Panc1 (cell line): ENCODE measurements at regions not wholly inside any gene's neighbourhood (a gene's known extent, or its start where the extent isn't known, plus 50 kb on each side); places are given as distances from the start of the nearest gene placed in this dataset.

ENCODE experiments used
- ATAC-seq: fragments of 200-7000 bp; cut with Tn5 transposase; 2 replicates; pipeline ENCODE4 v1.9.1; 2020; ENCODE audit warnings: mild to moderate bottlenecking, moderate library complexity
- BruUV-seq: library from RNA; stranded (reverse); fragments of 400-500 nt; replicated peaks from 2 replicates; lab custom pipeline; 2021; lab: Mats Ljungman, UMichigan
- CTCF ChIA-PET: fragments of 300-600 bp; sonication (Branson Sonifier 250); formaldehyde crosslinking; loops from one replicate; lab custom pipeline; 2022; ENCODE audit warnings: antibody characterized with exemption; lab: Charles Lee
- POLR2A ChIA-PET: fragments of 300-600 bp; sonication (Branson Sonifier 250); formaldehyde crosslinking; loops from one replicate; lab custom pipeline; 2022; ENCODE audit warnings: antibody characterized with exemption; lab: Charles Lee
- DNase-seq: peaks from one replicate; pipeline ENCODE4 v3.0.0-alpha.2; 2010; ENCODE audit warnings: low read depth, low spot score
- H3K27ac ChIP-seq: 2 replicates; pipeline ENCODE4 v1.5.1; 2011; ENCODE audit warnings: mild to moderate bottlenecking, low read length, inconsistent platforms
- H3K27me3 ChIP-seq: fragments of 200-500 bp; sonication (Bioruptor generic); 2 replicates; pipeline ENCODE4 v1.6.0; 2014; ENCODE audit warnings: low read length, inconsistent platforms; ENCODE audit not compliant: control insufficient read depth, insufficient read depth
- H3K36me3 ChIP-seq: fragments of 200-500 bp; sonication (Bioruptor generic); 2 replicates; pipeline ENCODE4 v1.5.1; 2014; ENCODE audit warnings: inconsistent platforms, mild to moderate bottlenecking, low read length, moderate library complexity; ENCODE audit not compliant: control insufficient read depth, insufficient read depth
- H3K4me1 ChIP-seq: 2 replicates; pipeline ENCODE4 v1.5.1; 2011; ENCODE audit warnings: inconsistent platforms, mild to moderate bottlenecking, low read length, moderate library complexity; ENCODE audit not compliant: control insufficient read depth, insufficient read depth
- H3K4me3 ChIP-seq, 2 experiments: 2 replicates each; pipeline ENCODE4 v1.5.1; 2011 to 2012; ENCODE audit warnings: low read depth in 2 of 2, low read length in 2 of 2, mild to moderate bottlenecking in 2 of 2, inconsistent platforms in 1 of 2, moderate library complexity in 1 of 2
- H3K9me3 ChIP-seq: fragments of 200-500 bp; sonication (Bioruptor generic); 2 replicates; pipeline ENCODE4 v1.5.1; 2014; ENCODE audit warnings: low read depth, mild to moderate bottlenecking, inconsistent platforms, low read length, moderate library complexity; ENCODE audit not compliant: control insufficient read depth, insufficient read depth
- CTCF ChIP-seq: fragments of 450-650 bp; IDR thresholded peaks from 2 replicates; pipeline ENCODE4 v1.5.1; 2017; ENCODE audit warnings: mild to moderate bottlenecking
- POLR2AphosphoS5 ChIP-seq: IDR thresholded peaks from 2 replicates; pipeline ENCODE4 v1.6.1; 2012; ENCODE audit warnings: mild to moderate bottlenecking, low read depth, low read length, moderate library complexity
- REST ChIP-seq, 2 experiments: IDR thresholded peaks; 2 replicates each; pipeline ENCODE4 v1.6.1; 2011 to 2012; ENCODE audit warnings: low read depth in 2 of 2, control low read depth in 1 of 2, low read length in 1 of 2, mild to moderate bottlenecking in 1 of 2, moderate library complexity in 1 of 2; ENCODE audit not compliant: insufficient read depth in 1 of 2
- SIN3A ChIP-seq: IDR thresholded peaks from 2 replicates; pipeline ENCODE4 v1.6.1; 2012; ENCODE audit warnings: low read depth, mild to moderate bottlenecking, low read length, moderate library complexity, borderline replicate concordance; ENCODE audit not compliant: insufficient read depth
- TCF7L2 ChIP-seq: IDR thresholded peaks from 2 replicates; pipeline ENCODE4 v1.6.1; 2011; ENCODE audit warnings: mild to moderate bottlenecking, low read depth, low read length, inconsistent platforms
- in situ Hi-C: cut with HindIII; loops from 2 replicates; pipeline ENCODE4 v1.10.0; 2016; ENCODE audit warnings: low sequenced_read_pairs, low pct_unique_long_range_greater_than_20kb
- intact Hi-C: fragments of 100-400 bp; cut with micrococcal nuclease; formaldehyde crosslinking; loops from one replicate; pipeline ENCODE4 v1.10.0; 2022; ENCODE audit not compliant: unreplicated experiment

GRCh38 chr6:92376691-92377090 lies 1042.7 kb downstream of the EPHA7 start:
- Histone ChIP-seq H3K36me3 (no peaks in the 10 kb centered on the region), H3K4me1 (no peaks in the 10 kb centered on the region), H3K27me3 (no peaks in the 10 kb centered on the region), H3K9me3 (no peaks in the 10 kb centered on the region), H3K4me3 (no peak overlapping the region), H3K27ac (no peak overlapping the region)
- ChIA-PET CTCF (no interaction called here), POLR2A (no interaction called here)
- no TSS peak for BruUV-seq
- TF ChIP-seq TCF7L2 (no peak), CTCF (no peak), POLR2AphosphoS5 (no peak), SIN3A (no peak), REST (IDR thresholded peaks at IDR 0.05; ENCODE audit: insufficient read depth in 1 of 2, low read depth in 2 of 2, low read length in 1 of 2) (no peak)
- intact Hi-C loops (no loop called here), in situ Hi-C loops (no loop called here)
- no peak for ATAC-seq
- no peak for DNase-seq

- intact Hi-C loops: no loop called here
- no peaks in the 10 kb centered on the region for H3K27me3 ChIP-seq
- H3K9me3 ChIP-seq: peaks cover 3% of the 10 kb centered on the region; the same call in 1 of the 2 replicates
- in situ Hi-C loops: no loop called here
- no peak for ATAC-seq
- H3K27ac ChIP-seq: no peak overlapping the region
- no peaks in the 10 kb centered on the region for H3K36me3 ChIP-seq
- H3K4me1 ChIP-seq: no peaks in the 10 kb centered on the region
- DNase-seq: no peak
- CTCF ChIA-PET: no interaction called here
- POLR2A ChIA-PET: no interaction called here
- no peak for TF ChIP-seq SIN3A
- no peak overlapping the region for H3K4me3 ChIP-seq
- no TSS peak for BruUV-seq
These were observed 1047.8 kb downstream of the EPHA7 start for GRCh38 chr6:92371211-92372208.

- DNase-seq: no peak
- in situ Hi-C loops (no loop called here), intact Hi-C loops (no loop called here)
- ChIA-PET POLR2A (no interaction called here), CTCF (no interaction called here)
- no TSS peak for BruUV-seq
- H3K27ac ChIP-seq: no peak overlapping the region
- no peaks in the 10 kb centered on the region for H3K36me3 ChIP-seq
- no peak overlapping the region for H3K4me3 ChIP-seq
- H3K4me1 ChIP-seq: no peaks in the 10 kb centered on the region
- peaks cover 3% of the 10 kb centered on the region; the same call in 1 of the 2 replicates for H3K9me3 ChIP-seq
- no peaks in the 10 kb centered on the region for H3K27me3 ChIP-seq
- TF ChIP-seq CTCF (no peak), SIN3A (no peak), REST (IDR thresholded peaks at IDR 0.05; ENCODE audit: insufficient read depth in 1 of 2, low read depth in 2 of 2, low read length in 1 of 2) (no peak), POLR2AphosphoS5 (no peak), TCF7L2 (no peak)
- no peak for ATAC-seq
These were observed 1050.0 kb downstream of the EPHA7 start for GRCh38 chr6:92369309-92369708.
